Upper lobe of left lung (tissue), 6 donors: ENCODE measurements at regions not wholly inside any gene's neighbourhood (a gene's known extent, or its start where the extent isn't known, plus 50 kb on each side); places are given as distances from the start of the nearest gene placed in this dataset.

Source experiments
- ATAC-seq, 2 donors: fragments of 200-7000 bp; cut with Tn5 transposase; one replicate each; pipeline ENCODE4 v1.9.1; 2022; ENCODE audit warnings: mild to moderate bottlenecking in 2 of 2, moderate library complexity in 2 of 2; ENCODE audit not compliant: low FRiP score in 2 of 2
- DNase-seq, 2 donors: peaks; one replicate each; pipeline ENCODE4 v3.0.0-alpha.2; 2019 to 2020
- H3K27ac ChIP-seq, 4 donors: fragments of 200-600 bp; sonication (generic); one replicate each; pipeline ENCODE4 v1.5.1; 2016 to 2019
- H3K27me3 ChIP-seq, 4 donors: fragments of 200-600 bp; sonication (generic); one replicate each; pipeline ENCODE4 v1.5.1; 2017 to 2019
- H3K36me3 ChIP-seq, 4 donors: fragments of 200-600 bp; sonication (generic); one replicate each; pipeline ENCODE4 v1.5.1; 2016 to 2019
- H3K4me1 ChIP-seq, 4 donors: fragments of 200-600 bp; sonication (generic); one replicate each; pipeline ENCODE4 v1.5.1; 2018 to 2019
- H3K4me3 ChIP-seq, 4 donors: fragments of 200-600 bp; sonication (generic); one replicate each; pipeline ENCODE4 v1.5.1; 2017 to 2019; ENCODE audit warnings: mild to moderate bottlenecking in 2 of 4, moderate library complexity in 1 of 4
- H3K9me3 ChIP-seq, 4 donors: fragments of 200-600 bp; sonication (generic); one replicate each; pipeline ENCODE4 v1.5.1; 2018 to 2019
- EP300 ChIP-seq, 4 donors: sonication (generic); formaldehyde crosslinking; IDR thresholded peaks; one replicate each; pipeline ENCODE4 v1.5.1; 2017; ENCODE audit warnings: antibody characterized with exemption in 4 of 4, control low read depth in 2 of 4
- POLR2A ChIP-seq, 4 donors: fragments of 450-650 bp; IDR thresholded peaks; one replicate each; pipeline ENCODE4 v1.5.1; 2016 to 2017; ENCODE audit warnings: antibody characterized with exemption in 4 of 4, mild to moderate bottlenecking in 2 of 4
- POLR2AphosphoS5 ChIP-seq, 2 donors: sonication (generic); formaldehyde crosslinking; IDR thresholded peaks; one replicate each; pipeline ENCODE4 v1.5.1; 2017; ENCODE audit warnings: antibody characterized with exemption in 2 of 2
- WGBS, 2 donors: methylation state at CpG; one replicate each; pipeline ENCODE4 v1.1.5; 2017 to 2018; 5-methylcytosine and 5-hydroxymethylcytosine counted together
- TF ChIP-seq, protein P1 (sequence below), 6 experiments: fragments of 450-650 bp in 4 of 6; fragments of 200-600 bp in 2 of 6; sonication (generic) in 2 of 6; IDR thresholded peaks; one replicate each; pipeline ENCODE4 v1.5.1; 2016 to 2019; ENCODE audit warnings: antibody characterized with exemption in 6 of 6
- donor health status: DM: no; HTN: no; CAD: no; lungs with moderate emphysema.
- donor health status: DM: no; HTN: yes; CAD: no; lungs with severe emphysema.

DNA sequence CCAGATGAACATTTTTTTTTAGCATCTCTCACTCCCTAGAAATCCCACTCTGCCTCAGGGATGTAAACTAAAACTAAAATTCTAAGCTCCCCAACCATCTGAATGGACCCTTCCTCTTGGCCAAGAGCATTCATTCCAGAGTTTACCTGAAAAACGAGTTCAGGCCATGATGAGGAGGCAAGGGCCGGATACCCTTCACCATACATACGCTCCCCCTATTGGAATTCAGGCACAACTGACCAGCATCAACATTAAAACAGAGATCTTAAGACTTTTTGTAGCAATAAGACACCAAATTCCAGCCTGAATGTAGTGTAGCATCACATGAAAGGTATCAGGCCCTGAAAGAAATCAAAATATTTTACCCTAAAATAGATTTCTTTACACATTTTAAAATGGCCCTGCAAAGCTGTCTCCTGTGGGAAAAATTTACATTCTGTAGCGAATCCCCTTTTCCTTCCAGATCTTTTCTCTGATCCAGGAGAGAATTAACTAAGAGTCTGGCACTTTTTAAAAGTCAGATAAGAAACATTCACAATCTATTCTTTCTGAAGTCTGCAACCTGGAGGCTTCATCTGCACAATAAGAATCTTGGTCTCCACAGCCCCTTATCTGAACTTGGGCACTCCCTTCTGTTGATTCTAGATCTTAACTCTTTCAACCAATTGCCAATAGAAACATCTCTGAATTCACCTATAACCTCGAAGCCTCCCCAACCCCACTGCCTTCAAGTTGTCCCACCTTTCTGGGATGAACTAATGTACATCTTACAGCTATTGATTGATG is 888.5 kb downstream of the UQCRFS1 start:
- ATAC-seq = no peak
- no peak for DNase-seq
- H3K36me3 ChIP-seq = no peaks in the 10 kb centered on the region
- no peak overlapping the region for H3K4me3 ChIP-seq
- WGBS, 2 donors = 43 to 45% methylated on average over 5 of the region's 5 CpGs
- TF ChIP-seq, protein P1, sequence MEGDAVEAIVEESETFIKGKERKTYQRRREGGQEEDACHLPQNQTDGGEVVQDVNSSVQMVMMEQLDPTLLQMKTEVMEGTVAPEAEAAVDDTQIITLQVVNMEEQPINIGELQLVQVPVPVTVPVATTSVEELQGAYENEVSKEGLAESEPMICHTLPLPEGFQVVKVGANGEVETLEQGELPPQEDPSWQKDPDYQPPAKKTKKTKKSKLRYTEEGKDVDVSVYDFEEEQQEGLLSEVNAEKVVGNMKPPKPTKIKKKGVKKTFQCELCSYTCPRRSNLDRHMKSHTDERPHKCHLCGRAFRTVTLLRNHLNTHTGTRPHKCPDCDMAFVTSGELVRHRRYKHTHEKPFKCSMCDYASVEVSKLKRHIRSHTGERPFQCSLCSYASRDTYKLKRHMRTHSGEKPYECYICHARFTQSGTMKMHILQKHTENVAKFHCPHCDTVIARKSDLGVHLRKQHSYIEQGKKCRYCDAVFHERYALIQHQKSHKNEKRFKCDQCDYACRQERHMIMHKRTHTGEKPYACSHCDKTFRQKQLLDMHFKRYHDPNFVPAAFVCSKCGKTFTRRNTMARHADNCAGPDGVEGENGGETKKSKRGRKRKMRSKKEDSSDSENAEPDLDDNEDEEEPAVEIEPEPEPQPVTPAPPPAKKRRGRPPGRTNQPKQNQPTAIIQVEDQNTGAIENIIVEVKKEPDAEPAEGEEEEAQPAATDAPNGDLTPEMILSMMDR (IDR thresholded peaks at IDR 0.05) = no peak
- TF ChIP-seq EP300 (IDR thresholded peaks at IDR 0.05) = no peak
- no peak for TF ChIP-seq POLR2AphosphoS5 (IDR thresholded peaks at IDR 0.05)
- no peak for TF ChIP-seq POLR2A (IDR thresholded peaks at IDR 0.05)
- H3K9me3 ChIP-seq = no peaks in the 10 kb centered on the region
- H3K27me3 ChIP-seq = no peaks in the 10 kb centered on the region
- no peaks in the 10 kb centered on the region for H3K4me1 ChIP-seq
- H3K27ac ChIP-seq = no peak overlapping the region

DNA sequence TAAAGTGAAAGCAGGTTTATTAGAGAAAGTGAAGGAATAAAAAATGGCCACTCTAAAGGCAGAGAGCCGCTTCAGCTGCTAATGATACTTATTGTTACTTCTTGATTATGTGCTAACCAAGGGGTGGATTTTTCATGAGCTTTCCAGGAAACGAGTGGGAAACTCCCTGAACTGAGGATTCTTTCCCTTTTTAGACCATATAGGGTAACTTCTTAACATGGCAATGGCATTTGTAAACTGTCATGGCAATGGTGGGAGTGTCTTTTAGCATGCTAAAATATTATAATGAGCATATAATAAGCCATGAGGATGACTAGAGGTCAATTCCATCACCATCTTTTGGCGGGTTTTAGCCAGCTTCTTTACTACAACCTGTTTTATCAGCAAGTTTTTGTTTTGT is 890.0 kb downstream of the UQCRFS1 start:
- Histone ChIP-seq H3K4me1 (no peaks in the 10 kb centered on the region), H3K9me3 (no peaks in the 10 kb centered on the region), H3K27ac (no peak overlapping the region), H3K4me3 (no peak overlapping the region), H3K27me3 (no peaks in the 10 kb centered on the region), H3K36me3 (no peaks in the 10 kb centered on the region)
- 63 to 69% methylated on average over 3 of the region's 3 CpGs for WGBS, 2 donors
- DNase-seq = no peak
- ATAC-seq = no peak
- TF ChIP-seq, protein P1 (IDR thresholded peaks at IDR 0.05) = no peak
- TF ChIP-seq POLR2AphosphoS5 (IDR thresholded peaks at IDR 0.05) = no peak

DNA sequence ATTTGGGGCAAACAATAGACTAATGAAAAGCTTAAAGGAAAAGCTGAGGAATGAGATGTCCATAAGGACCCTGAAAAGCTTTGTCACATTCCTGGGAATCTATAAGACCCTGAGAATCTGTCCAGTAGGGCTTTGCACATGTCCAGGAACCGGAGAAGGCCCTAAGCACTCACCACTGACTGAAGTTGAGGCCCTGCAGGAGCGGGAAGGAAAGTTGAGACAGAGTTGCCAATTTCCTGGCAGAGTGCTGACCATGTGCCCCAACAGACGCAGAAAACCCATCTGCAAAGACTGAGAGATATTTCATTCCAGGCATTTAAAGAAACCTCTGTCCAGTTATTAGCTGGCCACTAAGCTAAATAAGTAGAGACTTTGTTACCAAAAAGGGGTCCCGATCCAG is 890.5 kb downstream of the UQCRFS1 start:
- DNase-seq = no peak
- H3K9me3 ChIP-seq = no peaks in the 10 kb centered on the region
- H3K36me3 ChIP-seq = no peaks in the 10 kb centered on the region
- no peak for ATAC-seq
- TF ChIP-seq, protein P1 (IDR thresholded peaks at IDR 0.05) = no peak
- no peak for TF ChIP-seq EP300 (IDR thresholded peaks at IDR 0.05)
- TF ChIP-seq POLR2AphosphoS5 (IDR thresholded peaks at IDR 0.05) = no peak
- TF ChIP-seq POLR2A (IDR thresholded peaks at IDR 0.05) = no peak
- no peak overlapping the region for H3K4me3 ChIP-seq
- no peaks in the 10 kb centered on the region for H3K4me1 ChIP-seq
- WGBS, 2 donors = 70 to 73% methylated on average over 4 of the region's 4 CpGs
- no peak overlapping the region for H3K27ac ChIP-seq
- H3K27me3 ChIP-seq = no peaks in the 10 kb centered on the region

- no peak overlapping the region for H3K27ac ChIP-seq
- H3K4me3 ChIP-seq = no peak overlapping the region
- 33 to 76% methylated on average over 1 of the region's 1 CpG for WGBS, 2 donors
- no peaks in the 10 kb centered on the region for H3K9me3 ChIP-seq
- H3K27me3 ChIP-seq = no peaks in the 10 kb centered on the region
- no peaks in the 10 kb centered on the region for H3K36me3 ChIP-seq
- ATAC-seq (no peak), DNase-seq (no peak)
- H3K4me1 ChIP-seq = no peaks in the 10 kb centered on the region
- TF ChIP-seq, protein P1 (IDR thresholded peaks at IDR 0.05) = no peak
- TF ChIP-seq POLR2AphosphoS5 (IDR thresholded peaks at IDR 0.05) (no peak), EP300 (IDR thresholded peaks at IDR 0.05) (no peak), POLR2A (IDR thresholded peaks at IDR 0.05) (no peak)
Measured at GRCh38 chr19:28319918-28320317, 893.0 kb downstream of the UQCRFS1 start.

- 60 to 91% methylated on average over 1 to 2 of the region's 2 CpGs for WGBS, 2 donors
- Histone ChIP-seq H3K9me3 (no peaks in the 10 kb centered on the region), H3K4me3 (no peak overlapping the region), H3K27ac (no peak overlapping the region), H3K4me1 (no peaks in the 10 kb centered on the region), H3K36me3 (no peaks in the 10 kb centered on the region), H3K27me3 (no peaks in the 10 kb centered on the region)
- TF ChIP-seq, protein P1 (IDR thresholded peaks at IDR 0.05) = no peak
- TF ChIP-seq EP300 (IDR thresholded peaks at IDR 0.05) = no peak
- TF ChIP-seq POLR2AphosphoS5 (IDR thresholded peaks at IDR 0.05) = no peak
- TF ChIP-seq POLR2A (IDR thresholded peaks at IDR 0.05) = no peak
- DNase-seq (no peak), ATAC-seq (no peak)
Measured at GRCh38 chr19:28319227-28319626, 893.7 kb downstream of the UQCRFS1 start.
